Peyer's patch (tissue), 4 donors: ENCODE measurements at regions not wholly inside any gene's neighbourhood (a gene's known extent, or its start where the extent isn't known, plus 50 kb on each side); places are given as distances from the start of the nearest gene placed in this dataset.

Experiments
- DNase-seq, 3 donors: peaks; one replicate each; pipeline ENCODE4 v3.0.0-alpha.2; 2017 to 2019
- H3K27ac ChIP-seq, 4 donors: fragments of 200-600 bp; sonication (generic); one replicate each; pipeline ENCODE4 v1.5.1; 2016 to 2019
- H3K27me3 ChIP-seq, 2 donors: fragments of 200-600 bp; sonication (generic); one replicate each; pipeline ENCODE4 v1.5.1; 2019
- H3K36me3 ChIP-seq, 3 donors: fragments of 200-600 bp; sonication (generic); one replicate each; pipeline ENCODE4 v1.5.1; 2016 to 2019
- H3K4me1 ChIP-seq, 4 donors: fragments of 200-600 bp; sonication (generic); one replicate each; pipeline ENCODE4 v1.5.1; 2016 to 2019
- H3K4me3 ChIP-seq, 4 donors: fragments of 200-600 bp; sonication (generic); 1 replicate in 3 of 4; 2 replicates in 1 of 4; pipeline ENCODE4 v1.5.1; 2016 to 2019; ENCODE audit warnings: mild to moderate bottlenecking in 1 of 4
- H3K9me3 ChIP-seq, 4 donors: fragments of 200-600 bp; sonication (generic); one replicate each; pipeline ENCODE4 v1.5.1; 2016 to 2019; ENCODE audit warnings: mild to moderate bottlenecking in 1 of 4
- CTCF ChIP-seq, 6 experiments: fragments of 450-650 bp in 4 of 6; fragments of 200-600 bp in 2 of 6; sonication (generic) in 1 of 6; IDR thresholded peaks; one replicate each; pipeline ENCODE4 v1.5.1; 2017 to 2019; ENCODE audit warnings: antibody characterized with exemption in 6 of 6, mild to moderate bottlenecking in 3 of 6, moderate library complexity in 1 of 6
- POLR2A ChIP-seq, 2 donors: fragments of 450-650 bp; IDR thresholded peaks; one replicate each; pipeline ENCODE4 v1.5.1; 2017; ENCODE audit warnings: antibody characterized with exemption in 2 of 2, mild to moderate bottlenecking in 2 of 2, moderate library complexity in 2 of 2

- H3K4me1 ChIP-seq: no peaks in the 10 kb centered on the region
- DNase-seq: no peak
- H3K9me3 ChIP-seq: no peaks in the 10 kb centered on the region
- H3K27me3 ChIP-seq: no peaks in the 10 kb centered on the region
- TF ChIP-seq CTCF (IDR thresholded peaks at IDR 0.05) (no peak), POLR2A (IDR thresholded peaks at IDR 0.05) (no peak)
- H3K36me3 ChIP-seq: no peaks in the 10 kb centered on the region
- no peak overlapping the region for H3K4me3 ChIP-seq
- H3K27ac ChIP-seq: no peak overlapping the region
Measured at GRCh38 chr19:31001991-31002390, 347.2 kb downstream of the TSHZ3 start.

GRCh38 chr19:31000913-31001312 is 348.3 kb downstream of the TSHZ3 start:
- Histone ChIP-seq H3K4me3 (no peak overlapping the region), H3K36me3 (no peaks in the 10 kb centered on the region), H3K27ac (no peak overlapping the region), H3K27me3 (no peaks in the 10 kb centered on the region), H3K4me1 (no peaks in the 10 kb centered on the region), H3K9me3 (no peaks in the 10 kb centered on the region)
- DNase-seq: no peak
- TF ChIP-seq CTCF (IDR thresholded peaks at IDR 0.05) (no peak), POLR2A (IDR thresholded peaks at IDR 0.05) (no peak)

GRCh38 chr19:30999726-31000125 is 349.5 kb downstream of the TSHZ3 start:
- no peaks in the 10 kb centered on the region for H3K4me1 ChIP-seq
- H3K4me3 ChIP-seq: no peak overlapping the region
- DNase-seq: no peak
- no peaks in the 10 kb centered on the region for H3K36me3 ChIP-seq
- TF ChIP-seq CTCF (IDR thresholded peaks at IDR 0.05) (no peak), POLR2A (IDR thresholded peaks at IDR 0.05) (no peak)
- no peaks in the 10 kb centered on the region for H3K27me3 ChIP-seq
- H3K27ac ChIP-seq: no peak overlapping the region
- no peaks in the 10 kb centered on the region for H3K9me3 ChIP-seq

DNA sequence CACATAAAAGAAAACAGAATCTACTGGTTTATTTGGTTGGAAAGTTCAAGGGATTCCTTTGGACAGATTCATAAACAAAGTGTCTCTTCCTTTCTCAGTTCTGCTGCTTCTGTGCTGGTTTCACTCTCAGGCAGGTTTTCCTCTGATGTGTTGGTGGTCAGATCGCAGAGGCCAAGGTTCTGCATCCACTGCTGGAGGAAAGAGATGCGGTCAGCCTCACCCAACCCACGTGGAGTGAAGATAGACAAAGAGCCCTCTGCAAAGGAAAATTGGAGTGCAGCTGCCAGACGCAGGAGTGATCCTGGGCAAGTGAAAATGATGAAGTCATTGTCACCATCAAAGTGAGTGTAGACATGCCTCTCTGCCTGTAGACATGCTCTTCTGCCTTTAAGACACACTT is 352.0 kb downstream of the TSHZ3 start:
- TF ChIP-seq POLR2A (IDR thresholded peaks at IDR 0.05) (no peak), CTCF (IDR thresholded peaks at IDR 0.05) (no peak)
- H3K27ac ChIP-seq: no peak overlapping the region
- H3K36me3 ChIP-seq: no peaks in the 10 kb centered on the region
- no peaks in the 10 kb centered on the region for H3K27me3 ChIP-seq
- DNase-seq: no peak
- no peaks in the 10 kb centered on the region for H3K4me1 ChIP-seq
- H3K4me3 ChIP-seq: no peak overlapping the region
- H3K9me3 ChIP-seq: no peaks in the 10 kb centered on the region

GRCh38 chr19:30978639-30979038 is 370.6 kb downstream of the TSHZ3 start:
- no peak for TF ChIP-seq CTCF (IDR thresholded peaks at IDR 0.05)
- no peak for TF ChIP-seq POLR2A (IDR thresholded peaks at IDR 0.05)
- Histone ChIP-seq H3K9me3 (no peaks in the 10 kb centered on the region), H3K4me3 (no peak overlapping the region), H3K36me3 (no peaks in the 10 kb centered on the region), H3K27ac (no peak overlapping the region), H3K4me1 (no peaks in the 10 kb centered on the region), H3K27me3 (no peaks in the 10 kb centered on the region)
- DNase-seq: no peak

- no peak overlapping the region for H3K27ac ChIP-seq
- no peaks in the 10 kb centered on the region for H3K4me1 ChIP-seq
- no peak for DNase-seq
- no peak for TF ChIP-seq CTCF (IDR thresholded peaks at IDR 0.05)
- TF ChIP-seq POLR2A (IDR thresholded peaks at IDR 0.05): no peak
- no peaks in the 10 kb centered on the region for H3K36me3 ChIP-seq
- no peak overlapping the region for H3K4me3 ChIP-seq
- no peaks in the 10 kb centered on the region for H3K27me3 ChIP-seq
- H3K9me3 ChIP-seq: no peaks in the 10 kb centered on the region
Measured at GRCh38 chr19:30969591-30969990, 379.6 kb downstream of the TSHZ3 start.
